Testis (tissue), 2 donors: ENCODE measurements at regions not wholly inside any gene's neighbourhood (a gene's known extent, or its start where the extent isn't known, plus 50 kb on each side); places are given as distances from the start of the nearest gene placed in this dataset.

ENCODE experiments used
- POLR2A ChIP-seq: fragments of 450-650 bp; IDR thresholded peaks from one replicate; pipeline ENCODE4 v1.6.1; 2017; ENCODE audit warnings: antibody characterized with exemption, mild to moderate bottlenecking, moderate library complexity
- TF ChIP-seq, protein P1 (sequence below), 3 experiments: fragments of 450-650 bp in 2 of 3; fragments of 200-600 bp in 1 of 3; sonication (generic) in 1 of 3; IDR thresholded peaks; one replicate each; pipeline ENCODE4 v1.5.1; 2016 to 2019; ENCODE audit warnings: antibody characterized with exemption in 3 of 3, mild to moderate bottlenecking in 2 of 3, moderate library complexity in 1 of 3

DNA sequence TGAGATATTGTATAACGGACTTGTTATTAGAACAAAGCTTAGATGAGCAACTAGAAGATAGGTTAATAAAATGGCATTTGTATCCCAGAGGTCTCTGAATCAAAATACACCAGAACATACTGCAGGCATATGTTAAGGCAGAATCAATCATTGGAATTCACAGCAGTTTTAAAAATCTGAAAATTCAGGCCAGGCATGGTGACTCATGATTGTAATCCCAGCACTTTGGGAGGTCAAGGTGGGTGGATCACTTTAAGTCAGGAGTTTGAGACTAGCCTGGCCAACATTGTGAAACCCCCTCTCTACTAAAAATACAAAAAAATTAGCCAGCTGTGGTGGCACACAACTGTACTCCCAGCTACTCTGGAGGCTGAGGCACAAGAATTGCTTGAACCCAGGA is 405.2 kb downstream of the ZEB2 start:
- TF ChIP-seq, protein P1, sequence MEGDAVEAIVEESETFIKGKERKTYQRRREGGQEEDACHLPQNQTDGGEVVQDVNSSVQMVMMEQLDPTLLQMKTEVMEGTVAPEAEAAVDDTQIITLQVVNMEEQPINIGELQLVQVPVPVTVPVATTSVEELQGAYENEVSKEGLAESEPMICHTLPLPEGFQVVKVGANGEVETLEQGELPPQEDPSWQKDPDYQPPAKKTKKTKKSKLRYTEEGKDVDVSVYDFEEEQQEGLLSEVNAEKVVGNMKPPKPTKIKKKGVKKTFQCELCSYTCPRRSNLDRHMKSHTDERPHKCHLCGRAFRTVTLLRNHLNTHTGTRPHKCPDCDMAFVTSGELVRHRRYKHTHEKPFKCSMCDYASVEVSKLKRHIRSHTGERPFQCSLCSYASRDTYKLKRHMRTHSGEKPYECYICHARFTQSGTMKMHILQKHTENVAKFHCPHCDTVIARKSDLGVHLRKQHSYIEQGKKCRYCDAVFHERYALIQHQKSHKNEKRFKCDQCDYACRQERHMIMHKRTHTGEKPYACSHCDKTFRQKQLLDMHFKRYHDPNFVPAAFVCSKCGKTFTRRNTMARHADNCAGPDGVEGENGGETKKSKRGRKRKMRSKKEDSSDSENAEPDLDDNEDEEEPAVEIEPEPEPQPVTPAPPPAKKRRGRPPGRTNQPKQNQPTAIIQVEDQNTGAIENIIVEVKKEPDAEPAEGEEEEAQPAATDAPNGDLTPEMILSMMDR (IDR thresholded peaks at IDR 0.05), result no peak
- TF ChIP-seq POLR2A, result no peak
